ENCODE measurements at regions not wholly inside any gene's neighbourhood (a gene's known extent, or its start where the extent isn't known, plus 50 kb on each side); places are given as distances from the start of the nearest gene placed in this dataset.

DNA sequence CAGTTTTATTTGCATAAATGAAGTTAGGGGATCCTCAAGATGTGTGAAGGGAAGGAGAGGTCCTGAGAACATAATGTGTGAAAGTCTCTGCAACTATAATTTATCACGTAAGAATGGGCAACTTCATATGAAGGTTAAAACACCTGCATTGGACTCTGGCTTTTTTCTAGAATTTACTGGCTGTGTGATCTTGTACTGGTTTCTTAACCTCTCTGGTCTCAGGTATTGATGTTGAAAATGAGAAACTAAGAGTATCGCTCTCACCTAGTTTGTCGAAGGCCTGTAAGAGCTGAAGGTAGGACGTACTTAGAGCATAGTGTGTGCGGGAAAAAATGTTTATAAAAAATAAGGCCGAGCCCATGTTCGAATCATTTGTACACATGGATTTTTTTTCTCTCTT, 280.5 kb downstream of the ICE1 start:
- TF ChIP-seq, protein P1, sequence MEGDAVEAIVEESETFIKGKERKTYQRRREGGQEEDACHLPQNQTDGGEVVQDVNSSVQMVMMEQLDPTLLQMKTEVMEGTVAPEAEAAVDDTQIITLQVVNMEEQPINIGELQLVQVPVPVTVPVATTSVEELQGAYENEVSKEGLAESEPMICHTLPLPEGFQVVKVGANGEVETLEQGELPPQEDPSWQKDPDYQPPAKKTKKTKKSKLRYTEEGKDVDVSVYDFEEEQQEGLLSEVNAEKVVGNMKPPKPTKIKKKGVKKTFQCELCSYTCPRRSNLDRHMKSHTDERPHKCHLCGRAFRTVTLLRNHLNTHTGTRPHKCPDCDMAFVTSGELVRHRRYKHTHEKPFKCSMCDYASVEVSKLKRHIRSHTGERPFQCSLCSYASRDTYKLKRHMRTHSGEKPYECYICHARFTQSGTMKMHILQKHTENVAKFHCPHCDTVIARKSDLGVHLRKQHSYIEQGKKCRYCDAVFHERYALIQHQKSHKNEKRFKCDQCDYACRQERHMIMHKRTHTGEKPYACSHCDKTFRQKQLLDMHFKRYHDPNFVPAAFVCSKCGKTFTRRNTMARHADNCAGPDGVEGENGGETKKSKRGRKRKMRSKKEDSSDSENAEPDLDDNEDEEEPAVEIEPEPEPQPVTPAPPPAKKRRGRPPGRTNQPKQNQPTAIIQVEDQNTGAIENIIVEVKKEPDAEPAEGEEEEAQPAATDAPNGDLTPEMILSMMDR (conservative IDR thresholded peaks at IDR 0.05; ENCODE audit: low read depth, low read length) = no peak
- TF ChIP-seq EZH2 (IDR thresholded peaks at IDR 0.05; ENCODE audit: borderline replicate concordance, low read depth, low read length, poor library complexity, severe bottlenecking) = no peak
